ENCODE measurements at regions not wholly inside any gene's neighbourhood (a gene's known extent, or its start where the extent isn't known, plus 50 kb on each side); places are given as distances from the start of the nearest gene placed in this dataset.
"Not testable (repeated sequence)": the region's sequence is repeated elsewhere in the genome, so short reads cannot be mapped to it uniquely, and the experiment has no call there.

DNA sequence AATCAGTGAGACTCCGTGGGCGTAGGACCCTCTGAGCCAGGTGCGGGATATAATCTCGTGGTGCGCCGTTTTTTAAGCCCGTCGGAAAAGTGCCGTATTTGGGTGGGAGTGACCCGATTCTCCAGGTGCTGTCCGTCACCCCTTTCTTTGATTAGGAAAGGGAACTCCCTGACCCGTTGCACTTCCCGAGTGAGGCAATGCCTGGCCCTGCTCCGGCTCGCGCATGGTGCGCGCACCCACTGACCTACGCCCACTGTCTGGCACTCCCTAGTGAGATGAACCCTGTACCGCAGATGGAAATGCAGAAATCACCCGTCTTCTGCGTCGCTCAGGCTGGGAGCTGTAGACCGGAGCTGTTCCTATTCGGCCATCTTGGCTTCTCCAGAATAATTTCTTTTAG is 612.3 kb downstream of the RAPGEF2 start:
- not testable (repeated sequence) for TF ChIP-seq EZH2 (IDR thresholded peaks at IDR 0.05); POLR2AphosphoS5 (IDR thresholded peaks at IDR 0.05; ENCODE audit: borderline replicate concordance, low read depth, low read length)
